H4 (cell line): ENCODE measurements at regions not wholly inside any gene's neighbourhood (a gene's known extent, or its start where the extent isn't known, plus 50 kb on each side); places are given as distances from the start of the nearest gene placed in this dataset.
"Not testable (repeated sequence)": the region's sequence is repeated elsewhere in the genome, so short reads cannot be mapped to it uniquely, and the experiment has no call there.

ENCODE experiments used
- DNase-seq: peaks from one replicate; pipeline ENCODE4 v3.0.0-alpha.2; 2015; ENCODE audit warnings: low spot score

DNA sequence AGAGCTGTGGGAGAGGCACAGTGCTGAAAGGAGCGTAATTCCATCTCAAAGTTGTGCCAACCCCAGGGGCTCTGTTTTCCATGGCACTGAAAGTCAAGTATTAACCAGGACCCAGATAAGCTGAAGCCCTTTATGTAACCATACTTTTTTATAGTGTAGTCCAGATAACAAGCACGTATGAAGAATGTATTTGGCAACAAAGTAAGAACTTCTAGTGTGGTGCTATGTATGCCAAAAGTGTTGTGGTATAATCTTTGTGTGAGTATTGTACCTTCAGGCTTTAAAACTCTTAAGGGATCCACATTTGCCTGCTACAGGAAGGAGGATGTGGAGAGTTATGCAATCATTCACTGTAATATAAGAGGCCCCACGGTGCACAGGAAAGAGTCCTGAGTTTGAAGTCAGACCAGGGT, 129.4 kb downstream of the IBTK start:
- peak; percentile 3 for DNase-seq

DNA sequence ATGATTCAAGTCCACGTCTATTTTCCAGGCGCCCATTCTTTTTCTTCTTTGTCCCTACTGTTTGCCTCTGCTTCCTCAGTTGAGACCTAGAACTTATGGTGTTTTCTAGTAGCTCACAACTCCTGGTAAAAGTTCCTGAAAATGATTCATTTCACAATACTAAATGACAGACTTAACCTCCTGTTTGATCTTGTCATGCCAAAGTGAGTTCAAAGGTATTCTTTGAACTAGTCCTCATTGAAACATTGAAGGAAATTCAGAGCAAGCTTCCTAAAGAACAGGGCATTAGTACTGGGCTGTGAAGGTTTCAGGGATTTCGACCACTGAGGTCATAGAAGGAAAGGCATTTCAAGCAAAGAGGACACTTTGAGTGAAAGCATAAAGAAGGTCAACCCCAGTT, 132.8 kb downstream of the IBTK start:
- no peak for DNase-seq

DNA sequence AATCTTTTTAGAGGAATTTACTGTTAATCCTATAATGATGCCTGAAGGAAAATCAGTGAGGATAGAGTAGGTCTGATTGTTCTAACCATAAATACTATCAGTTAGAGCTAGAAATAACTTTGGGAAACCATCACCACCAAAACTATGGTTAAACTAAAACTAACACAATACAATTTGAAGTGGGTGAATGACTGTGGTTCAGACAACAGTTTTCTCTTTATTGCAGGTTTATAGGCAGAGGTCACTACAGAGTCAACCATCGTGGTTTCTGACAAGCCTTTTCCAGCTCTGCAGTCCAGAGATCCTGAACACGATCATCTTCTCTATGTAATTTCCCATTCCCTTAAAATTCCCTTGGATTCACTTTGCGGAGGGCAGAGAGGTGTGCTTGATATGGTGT, 134.3 kb downstream of the IBTK start:
- no peak for DNase-seq

DNA sequence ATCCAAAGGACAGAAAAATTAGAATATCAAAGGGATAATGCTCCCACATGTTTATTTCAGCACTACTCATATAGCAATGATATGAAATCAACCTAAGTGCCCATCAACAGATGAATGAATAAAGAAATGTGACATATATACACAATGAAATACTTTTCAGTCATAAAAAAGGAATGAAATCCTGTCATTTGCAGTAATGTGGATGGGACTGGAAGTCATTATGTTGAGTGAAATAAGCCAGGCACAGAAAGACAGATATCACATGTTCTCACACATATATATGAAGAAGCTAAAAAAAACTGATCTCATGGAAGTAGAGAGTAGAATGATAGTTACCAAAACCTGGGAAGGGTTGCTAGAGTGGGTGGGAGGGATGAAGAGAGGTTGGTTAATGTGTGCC, 135.7 kb downstream of the IBTK start:
- DNase-seq = no peak

DNA sequence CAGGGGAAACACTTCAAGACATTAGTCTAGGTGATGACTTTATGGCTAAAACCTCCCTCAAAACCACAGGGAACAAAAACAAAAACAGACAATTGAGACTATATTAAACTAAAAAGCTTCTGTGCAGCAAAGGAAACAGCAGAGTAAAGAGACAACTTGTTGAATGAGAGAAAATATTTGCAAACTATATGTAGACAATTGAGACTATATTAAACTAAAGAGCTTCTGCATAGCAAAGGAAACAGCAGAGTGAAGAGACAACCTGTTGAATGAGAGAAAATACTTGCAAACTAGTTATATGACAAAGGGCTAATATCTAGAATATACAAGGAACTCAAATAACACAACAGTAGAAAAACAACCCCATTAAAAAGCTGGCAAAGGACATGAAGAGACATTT, 136.4 kb downstream of the IBTK start:
- DNase-seq = no peak

DNA sequence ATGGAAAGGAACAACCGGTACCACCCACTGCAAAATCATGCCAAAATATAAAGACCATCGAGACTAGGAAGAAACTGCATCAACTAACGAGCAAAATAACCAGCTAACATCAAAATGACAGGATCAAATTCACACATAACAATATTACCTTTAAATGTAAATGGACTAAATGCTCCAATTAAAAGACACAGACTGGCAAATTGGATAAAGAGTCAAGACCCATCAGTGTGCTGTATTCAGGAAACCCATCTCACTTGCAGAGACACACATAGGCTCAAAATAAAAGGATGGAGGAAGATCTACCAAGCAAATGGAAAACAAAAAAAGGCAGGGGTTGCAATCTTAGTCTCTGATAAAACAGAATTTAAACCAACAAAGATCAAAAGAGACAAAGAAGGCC, 144.4 kb downstream of the IBTK start:
- not testable (repeated sequence) for DNase-seq

DNA sequence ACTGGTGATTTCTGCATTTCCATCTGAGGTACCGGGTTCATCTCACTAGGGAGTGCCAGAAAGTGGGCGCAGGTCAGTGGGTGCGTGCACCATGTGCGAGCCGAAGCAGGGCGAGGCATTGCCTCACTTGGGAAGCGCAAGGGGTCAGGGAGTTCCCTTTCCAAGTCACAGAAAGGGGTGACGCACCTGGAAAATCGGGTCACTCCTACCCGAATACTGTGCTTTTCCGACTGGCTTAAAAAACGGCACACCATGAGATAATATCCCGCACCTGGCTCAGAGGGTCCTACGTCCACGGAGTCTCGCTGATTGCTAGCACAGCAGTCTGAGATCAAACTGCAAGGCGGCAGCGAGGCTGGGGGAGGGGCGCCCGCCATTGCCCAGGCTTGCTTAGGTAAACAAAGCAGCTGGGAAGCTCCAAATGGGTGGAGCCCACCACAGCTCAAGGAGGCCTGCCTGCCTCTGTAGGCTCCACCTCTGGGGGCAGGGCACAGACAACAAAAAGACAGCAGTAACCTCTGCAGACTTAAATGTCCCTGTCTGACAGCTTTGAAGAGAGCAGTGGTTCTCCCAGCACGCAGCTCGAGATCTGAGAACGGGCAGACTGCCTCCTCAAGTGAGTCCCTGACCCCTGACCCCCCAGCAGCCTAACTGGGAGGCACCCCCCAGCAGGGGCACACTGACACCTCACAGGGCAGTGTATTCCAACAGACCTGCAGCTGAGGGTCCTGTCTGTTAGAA, 146.0 kb downstream of the IBTK start:
- not testable (repeated sequence) for DNase-seq

DNA sequence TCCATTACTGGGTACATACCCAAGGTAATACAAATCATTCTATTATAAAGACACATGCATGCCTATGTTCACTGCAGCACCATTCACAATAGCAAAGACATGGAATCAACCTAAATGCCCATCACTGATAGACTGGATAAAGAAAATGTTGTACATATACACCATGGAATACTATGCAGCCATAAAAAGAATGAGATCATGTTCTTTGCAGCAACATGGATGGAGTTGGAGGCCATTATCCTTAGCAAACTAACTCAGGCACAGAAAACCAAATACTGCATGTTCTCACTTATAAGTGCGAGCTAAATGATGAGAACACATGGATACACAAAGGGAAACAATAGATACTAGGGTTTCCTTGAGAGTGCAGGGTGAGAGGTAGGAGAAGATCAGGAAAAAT, 146.8 kb downstream of the IBTK start:
- not testable (repeated sequence) for DNase-seq

DNA sequence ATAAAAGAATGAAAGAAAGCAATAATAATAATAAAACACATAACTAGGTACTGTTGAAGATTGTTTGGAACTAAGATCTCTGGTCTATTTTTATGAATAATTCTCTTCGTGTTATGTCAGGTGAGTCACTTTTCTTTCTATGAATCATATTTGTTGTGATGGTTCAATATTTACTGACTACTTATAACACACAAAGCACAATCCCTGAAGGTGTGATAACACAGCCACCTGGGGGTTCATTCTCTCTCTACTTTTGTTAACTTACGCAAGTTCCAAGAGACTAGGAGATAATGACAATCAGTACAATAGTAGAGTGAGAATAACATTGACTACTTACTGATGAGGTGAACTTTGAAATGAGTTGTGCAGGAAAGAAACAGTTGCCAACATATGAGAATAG, 149.9 kb downstream of the IBTK start:
- DNase-seq = no peak

DNA sequence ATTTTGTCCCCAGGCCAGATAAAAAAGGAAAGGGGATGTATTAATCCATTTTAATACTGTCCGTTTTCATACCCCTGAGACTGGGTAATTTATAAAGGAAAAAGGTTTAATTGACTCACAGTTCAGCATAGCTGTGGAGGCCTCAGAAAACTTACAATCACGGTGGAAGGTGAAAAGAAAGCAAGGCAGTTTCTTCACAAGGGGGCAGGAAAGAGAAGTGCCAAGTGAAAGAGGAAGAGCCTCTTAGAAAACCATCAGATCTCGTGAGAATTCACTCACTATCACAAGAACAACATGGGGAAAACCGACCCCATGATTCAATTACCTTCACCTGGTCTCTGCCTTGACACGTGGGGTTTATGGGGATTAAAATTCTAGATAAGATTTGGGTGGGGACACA, 152.5 kb downstream of the IBTK start:
- no peak for DNase-seq

DNA sequence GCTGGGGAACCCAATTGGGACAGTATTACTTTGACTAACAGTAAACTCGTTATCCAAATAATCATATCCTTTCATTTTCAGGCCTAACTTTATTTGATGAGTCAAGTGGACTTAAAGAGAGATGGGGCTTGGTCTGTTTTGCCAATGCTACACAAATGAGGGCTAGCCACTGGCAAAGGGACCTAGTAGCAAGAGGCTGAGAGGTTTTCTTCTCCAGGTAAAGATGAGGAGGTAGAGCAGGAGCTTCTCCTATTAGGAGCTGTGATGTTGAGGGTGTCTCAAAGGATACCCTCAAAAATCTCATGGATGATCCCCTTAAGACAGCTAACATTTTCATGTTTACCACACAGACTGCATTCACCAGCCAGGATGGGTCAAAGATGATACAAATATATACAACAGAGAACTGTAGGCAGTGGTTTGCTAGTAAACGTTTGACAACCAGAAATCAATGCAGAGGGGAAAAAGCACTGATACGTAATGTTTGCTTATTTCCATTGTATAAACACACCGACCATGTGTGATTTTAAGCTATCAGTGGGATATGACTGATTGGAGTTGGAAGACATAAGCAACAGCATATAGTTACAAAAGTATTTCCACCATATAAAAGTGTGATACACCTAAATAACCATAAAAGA, 153.3 kb downstream of the IBTK start:
- DNase-seq = no peak

DNA sequence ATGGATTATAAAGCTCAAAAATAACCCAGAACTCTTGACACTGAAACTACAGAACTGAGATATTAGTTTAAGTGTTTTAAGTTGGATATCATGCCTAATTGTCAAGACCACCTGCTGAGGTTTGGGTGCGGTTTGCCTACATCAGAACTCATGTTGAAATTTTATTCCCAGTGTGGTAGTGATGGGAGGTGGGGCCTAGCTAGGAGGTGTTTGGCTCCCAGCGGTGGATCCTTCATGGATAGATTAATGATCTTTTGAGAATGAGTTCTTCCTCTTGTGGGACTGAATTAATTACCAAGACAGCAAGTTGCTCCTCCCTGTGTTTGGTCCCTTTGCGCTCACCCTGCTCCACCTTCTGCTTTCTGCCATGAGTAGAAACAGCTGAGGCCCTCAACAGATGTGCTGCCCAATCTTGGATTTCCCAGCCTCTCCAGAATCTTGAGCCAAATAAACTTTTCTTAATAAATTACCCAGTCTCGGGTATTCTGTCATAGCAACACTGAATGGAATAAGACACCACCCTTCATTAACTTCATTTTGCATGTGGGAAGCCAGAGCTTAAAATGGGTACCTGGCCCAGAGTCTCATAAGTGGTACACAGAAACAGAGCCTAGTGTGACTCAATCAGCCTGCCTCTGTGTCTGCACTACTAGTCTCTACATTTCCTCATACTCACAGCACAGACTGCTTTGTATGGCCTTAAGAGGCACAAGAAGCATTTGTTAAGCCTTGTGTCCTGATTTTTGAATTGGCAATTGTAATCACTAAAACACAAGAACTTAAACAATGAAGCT, 158.4 kb downstream of the IBTK start:
- no peak for DNase-seq

DNA sequence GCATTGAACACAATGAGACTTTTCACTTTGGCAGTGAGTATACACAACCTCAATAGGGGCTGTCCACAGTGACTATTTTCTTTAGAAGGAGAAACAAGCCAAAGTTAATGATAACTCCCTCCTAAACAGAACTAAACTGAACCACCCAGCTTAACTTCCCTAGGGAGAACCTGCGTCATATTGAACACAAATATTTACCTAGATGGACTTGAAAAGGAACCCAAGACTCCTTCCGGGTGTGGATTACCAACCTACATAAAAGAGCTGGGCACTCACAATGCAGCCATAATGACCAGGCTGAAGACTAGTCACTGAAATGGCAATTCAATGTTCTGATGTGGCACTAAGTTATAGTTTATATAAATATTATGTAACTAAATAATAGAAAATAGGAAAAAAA, 160.6 kb downstream of the IBTK start:
- no peak for DNase-seq

DNA sequence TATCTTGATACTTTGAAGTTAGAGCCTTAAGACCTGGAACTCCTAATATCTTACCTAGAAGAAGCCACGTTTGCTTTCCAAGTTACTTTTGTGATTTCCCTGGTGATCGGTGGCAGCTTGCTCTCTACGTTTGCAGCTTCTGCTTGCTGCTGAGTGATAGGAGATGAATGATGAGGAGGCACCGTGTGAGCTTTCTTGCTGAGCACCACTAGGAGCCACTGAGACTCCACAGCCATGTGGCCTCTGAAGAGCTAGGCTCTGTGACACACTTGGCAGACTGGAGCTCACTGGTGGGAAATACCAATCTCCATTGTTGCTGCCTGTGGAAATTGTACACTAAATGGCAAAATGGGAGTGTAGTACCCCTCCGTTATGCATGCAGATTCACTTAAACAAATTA, 161.8 kb downstream of the IBTK start:
- DNase-seq = no peak

DNA sequence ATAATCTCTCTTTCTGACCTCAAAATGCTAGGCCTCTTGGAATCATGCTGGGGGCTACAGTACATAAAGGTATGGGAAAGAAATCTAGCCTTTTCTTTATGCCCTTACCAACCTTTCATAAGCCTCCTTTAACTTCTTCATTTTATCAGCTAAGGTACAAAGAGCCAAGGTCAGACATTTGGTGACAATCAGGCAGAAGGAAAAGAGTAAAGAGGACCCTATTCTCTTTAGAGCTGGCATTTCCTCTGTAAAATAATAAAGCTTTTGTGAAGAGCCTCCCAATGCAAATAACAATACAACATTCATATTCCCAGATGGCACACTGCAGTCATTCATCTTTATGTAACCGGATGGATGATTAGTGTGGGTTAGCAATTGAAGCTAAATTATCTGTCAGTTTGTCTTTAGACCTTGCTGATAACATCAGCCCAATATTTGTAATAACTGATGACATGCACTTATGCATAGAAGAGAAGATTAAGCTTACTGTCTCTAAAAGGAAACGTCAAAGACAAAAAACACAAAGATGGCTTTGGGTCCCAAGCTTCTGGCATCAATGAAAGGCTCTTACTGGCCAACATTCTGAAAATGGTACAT, 163.1 kb downstream of the IBTK start:
- no peak for DNase-seq

DNA sequence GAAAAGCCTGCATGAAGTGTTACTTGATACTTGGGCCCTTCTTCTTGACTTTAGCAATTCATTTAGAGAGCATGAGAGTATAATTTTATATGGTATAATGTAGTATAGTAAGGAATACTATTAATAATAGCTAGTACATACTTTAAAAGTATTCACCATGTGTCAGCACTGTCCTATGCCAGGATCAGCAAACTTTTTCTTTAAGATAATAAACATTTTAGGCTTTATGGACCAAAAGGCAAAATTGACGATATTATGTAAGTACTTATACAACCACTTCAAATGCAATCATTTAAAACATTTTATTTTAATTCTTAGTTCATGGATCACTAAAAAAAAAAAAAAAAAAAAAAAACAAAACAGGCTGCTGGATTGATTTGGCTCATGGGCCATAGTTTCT, 163.9 kb downstream of the IBTK start:
- no peak for DNase-seq

DNA sequence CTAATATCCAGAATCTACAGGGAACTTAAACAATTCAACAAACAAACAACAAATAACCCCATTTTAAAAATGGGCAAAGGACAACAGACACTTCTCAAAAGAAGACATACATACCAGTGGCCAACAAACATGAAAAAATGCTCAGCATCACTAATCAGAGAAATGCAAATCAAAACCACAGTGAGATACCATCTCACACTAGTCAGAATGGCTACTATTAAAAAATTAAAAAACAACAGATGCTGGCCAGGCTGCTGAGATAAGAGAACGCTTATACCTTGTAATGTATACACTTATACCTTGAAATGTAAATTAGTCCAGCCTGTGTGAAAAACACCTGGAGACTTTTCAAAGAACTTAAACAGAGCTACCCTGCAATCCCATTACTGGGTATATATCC, 166.8 kb downstream of the IBTK start:
- no peak for DNase-seq

DNA sequence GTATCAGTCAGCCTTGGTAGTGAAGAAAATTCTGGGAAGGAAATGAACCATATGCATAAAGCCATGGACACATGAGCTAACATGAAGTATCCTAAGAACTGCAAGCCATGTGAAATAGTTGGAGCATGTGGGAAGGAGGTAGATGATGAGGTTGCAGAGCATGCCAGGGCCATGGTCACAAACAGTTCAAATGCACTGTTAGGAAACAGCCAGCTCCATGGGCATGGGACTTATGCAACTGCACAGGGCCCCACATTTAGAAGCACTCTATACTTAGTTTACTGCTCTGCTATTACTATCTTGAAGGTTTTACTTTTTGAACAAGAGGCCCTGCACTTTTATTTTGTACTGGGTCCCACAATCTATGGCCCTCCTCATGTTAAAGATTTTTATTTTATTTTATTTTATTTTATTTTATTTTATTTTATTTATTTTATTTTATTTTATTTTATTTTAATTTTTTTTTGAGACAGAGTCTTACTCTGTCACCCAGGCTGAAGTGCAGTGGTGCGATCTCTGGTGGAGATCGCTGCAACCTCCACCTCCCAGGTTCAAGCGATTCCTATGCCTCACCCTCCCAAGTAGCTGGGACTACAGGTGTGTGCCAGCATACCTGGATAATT, 169.1 kb downstream of the IBTK start:
- no peak for DNase-seq

DNA sequence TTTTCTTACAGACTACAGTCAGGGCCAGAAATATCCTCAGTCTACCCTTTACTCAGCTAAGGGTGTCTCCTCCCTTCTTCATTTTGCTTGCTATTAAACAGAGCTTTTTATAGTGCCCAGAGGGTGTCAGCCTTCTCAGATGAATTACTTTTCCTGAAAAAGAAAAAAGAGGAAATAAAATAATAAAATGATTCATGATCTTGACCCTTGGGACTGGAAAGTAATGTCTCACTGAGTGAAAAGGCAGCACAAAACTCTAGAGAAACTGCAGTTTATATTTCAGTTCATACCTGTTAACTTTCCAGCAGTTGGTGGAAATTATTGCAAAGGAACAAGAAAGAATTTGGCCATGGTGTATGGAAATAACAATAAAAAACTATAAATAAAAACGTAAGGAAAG, 170.6 kb downstream of the IBTK start:
- no peak for DNase-seq

DNA sequence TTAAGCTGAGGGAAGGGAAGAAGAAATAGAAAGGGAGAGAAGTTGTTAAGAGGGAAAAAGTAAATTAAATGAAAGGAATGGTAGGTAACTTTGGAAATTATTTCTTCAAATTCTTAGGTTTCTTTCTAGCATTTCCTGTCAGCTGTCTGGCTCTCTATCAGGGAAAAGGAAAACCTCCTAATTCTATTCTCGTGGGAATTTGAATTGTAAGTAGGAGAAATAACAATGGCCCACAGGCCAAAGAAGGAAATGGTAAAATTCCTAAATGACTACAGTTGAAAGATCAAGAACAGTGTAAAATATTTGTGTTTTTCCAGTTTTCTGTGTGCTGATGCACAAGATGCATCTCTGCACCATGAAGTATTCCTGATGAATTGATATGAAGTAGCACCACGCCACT, 173.0 kb downstream of the IBTK start:
- no peak for DNase-seq

DNA sequence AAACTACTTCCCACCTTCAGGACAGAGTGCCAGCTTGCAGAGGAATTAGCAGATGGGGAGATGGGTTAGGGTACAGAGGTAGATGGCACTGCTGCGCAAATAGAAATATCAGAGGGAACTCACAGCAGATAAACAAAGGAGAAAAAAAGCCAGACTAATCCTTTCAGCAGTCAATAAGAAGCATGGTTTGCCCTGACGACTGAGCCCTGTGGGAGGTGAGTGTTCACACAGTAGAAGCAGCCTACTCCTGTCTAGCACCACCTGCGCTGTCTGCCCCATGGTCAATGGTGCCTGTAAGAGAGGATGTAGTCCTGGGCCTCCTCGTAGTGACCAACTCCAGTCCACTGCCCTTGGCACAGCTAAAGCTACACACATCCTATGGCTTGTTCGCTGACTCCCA, 174.1 kb downstream of the IBTK start:
- no peak for DNase-seq

DNA sequence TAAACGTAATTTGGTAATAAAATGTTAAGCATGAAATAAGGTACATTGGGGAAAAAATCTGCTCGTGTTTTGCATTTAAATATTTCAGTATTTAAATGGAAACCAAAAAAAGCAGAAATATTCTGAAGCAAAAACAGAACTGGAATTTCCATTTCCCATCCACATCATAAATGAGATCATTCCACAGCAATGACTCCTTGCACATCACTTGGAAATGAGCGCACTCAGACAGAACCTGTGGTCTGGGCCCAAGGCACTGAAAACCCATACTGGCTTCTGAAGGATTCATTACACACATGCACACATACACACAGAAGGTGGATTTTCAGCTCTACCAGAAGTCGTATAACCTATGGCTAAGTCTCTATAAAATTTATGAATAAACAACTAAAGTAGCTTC, 174.8 kb downstream of the IBTK start:
- no peak for DNase-seq
